ENCODE measurements at regions not wholly inside any gene's neighbourhood (a gene's known extent, or its start where the extent isn't known, plus 50 kb on each side); places are given as distances from the start of the nearest gene placed in this dataset.

- no peak for DNase-seq
These were observed 234.0 kb downstream of the EPHA4 start for GRCh38 chr2:221337957-221338685.

- DNase-seq, result no peak
These were observed 229.7 kb downstream of the EPHA4 start for GRCh38 chr2:221342388-221342787.

- no peak for DNase-seq
These were observed 228.6 kb downstream of the EPHA4 start for GRCh38 chr2:221343524-221343923.

GRCh38 chr2:221345516-221345915 is 226.6 kb downstream of the EPHA4 start:
- no peak for DNase-seq

GRCh38 chr2:221346411-221346810 is 225.7 kb downstream of the EPHA4 start:
- no peak for DNase-seq

GRCh38 chr2:221347471-221347870 is 224.6 kb downstream of the EPHA4 start:
- DNase-seq, result no peak

- DNase-seq, result no peak
These were observed 221.5 kb downstream of the EPHA4 start for GRCh38 chr2:221350616-221351015.

GRCh38 chr2:221353201-221353600 is 218.9 kb downstream of the EPHA4 start:
- DNase-seq, result no peak

GRCh38 chr2:221360312-221360711 is 211.8 kb downstream of the EPHA4 start:
- no peak for DNase-seq

GRCh38 chr2:221360742-221361141 is 211.4 kb downstream of the EPHA4 start:
- no peak for DNase-seq

GRCh38 chr2:221361633-221362032 is 210.5 kb downstream of the EPHA4 start:
- no peak for DNase-seq

GRCh38 chr2:221364672-221365071 is 207.4 kb downstream of the EPHA4 start:
- DNase-seq, result no peak

Measured in CD4-positive, alpha-beta T cell treated with Interleukin-12 subunit alpha and Interleukin-12 subunit beta, for 1 hour (primary cell).